Right atrium auricular region (tissue), 2 donors: ENCODE measurements at regions not wholly inside any gene's neighbourhood (a gene's known extent, or its start where the extent isn't known, plus 50 kb on each side); places are given as distances from the start of the nearest gene placed in this dataset.

Experiments used
- DNase-seq: peaks from one replicate; pipeline ENCODE4 v3.0.0-alpha.2; 2019; ENCODE audit warnings: low spot score
- H3K27ac ChIP-seq, 2 donors: fragments of 200-600 bp; sonication (generic); 1 replicate in 1 of 2; 2 replicates in 1 of 2; pipeline ENCODE4 v1.5.1; 2016 to 2019
- H3K27me3 ChIP-seq, 2 donors: fragments of 200-600 bp; sonication (generic); one replicate each; pipeline versions ENCODE4 v1.5.1 to v1.6.0; 2017 to 2019
- H3K36me3 ChIP-seq: fragments of 200-600 bp; sonication (generic); one replicate; pipeline ENCODE4 v1.5.1; 2016
- H3K4me1 ChIP-seq, 2 donors: fragments of 200-600 bp; sonication (generic); one replicate each; pipeline versions ENCODE4 v1.5.1 to v1.6.0; 2017 to 2019
- H3K4me3 ChIP-seq, 2 donors: fragments of 200-600 bp; sonication (generic); 1 replicate in 1 of 2; 2 replicates in 1 of 2; pipeline ENCODE4 v1.5.1; 2017 to 2019; ENCODE audit warnings: mild to moderate bottlenecking in 1 of 2, moderate library complexity in 1 of 2
- H3K9me3 ChIP-seq, 2 donors: fragments of 200-600 bp; sonication (generic); one replicate each; pipeline ENCODE4 v1.5.1; 2019
- CTCF ChIP-seq, 2 donors: fragments of 200-600 bp; sonication (generic); IDR thresholded peaks; one replicate each; pipeline ENCODE4 v1.5.1; 2019; ENCODE audit warnings: antibody characterized with exemption in 2 of 2

- Histone ChIP-seq H3K27ac (no peak overlapping the region), H3K9me3 (no peaks in the 10 kb centered on the region), H3K36me3 (no peaks in the 10 kb centered on the region), H3K4me1 (no peaks in the 10 kb centered on the region), H3K4me3 (no peak overlapping the region), H3K27me3 (no peaks in the 10 kb centered on the region)
- TF ChIP-seq CTCF (IDR thresholded peaks at IDR 0.05), result no peak
- no peak for DNase-seq
Observed at GRCh38 chr9:89256225-89256624, 54.8 kb upstream of the CKS2 start.

GRCh38 chr9:89256642-89257041, 54.4 kb upstream of the CKS2 start:
- no peak for TF ChIP-seq CTCF (IDR thresholded peaks at IDR 0.05)
- Histone ChIP-seq H3K4me3 (no peak overlapping the region), H3K9me3 (no peaks in the 10 kb centered on the region), H3K36me3 (no peaks in the 10 kb centered on the region), H3K27ac (no peak overlapping the region), H3K27me3 (no peaks in the 10 kb centered on the region), H3K4me1 (no peaks in the 10 kb centered on the region)
- no peak for DNase-seq

GRCh38 chr9:89260525-89260924, 50.5 kb upstream of the CKS2 start:
- TF ChIP-seq CTCF (IDR thresholded peaks at IDR 0.05), result no peak
- Histone ChIP-seq H3K4me3 (no peak overlapping the region), H3K9me3 (no peaks in the 10 kb centered on the region), H3K27me3 (no peaks in the 10 kb centered on the region), H3K4me1 (no peaks in the 10 kb centered on the region), H3K36me3 (no peaks in the 10 kb centered on the region), H3K27ac (no peak overlapping the region)
- DNase-seq, result no peak
